T-cell (primary cell): ENCODE measurements at regions not wholly inside any gene's neighbourhood (a gene's known extent, or its start where the extent isn't known, plus 50 kb on each side); places are given as distances from the start of the nearest gene placed in this dataset.
A peak's percentile ranks its signal among the peaks of the same experiment; 100 is the strongest.

Source experiments
- ATAC-seq, 4 experiments: fragments of 200-7000 bp in 3 of 4; fragments of 150-1000 bp in 1 of 4; cut with Tn5 transposase; replicated peaks in 1 of 4; 1 replicate in 3 of 4; 2 replicates in 1 of 4; pipeline ENCODE4 v1.10.0; 2021; ENCODE audit warnings: moderate library complexity in 3 of 4, mild to moderate bottlenecking in 2 of 4, moderate number of reproducible peaks in 1 of 4
- CTCF ChIA-PET, 2 donors: fragments of 300-600 bp; sonication (Branson Sonifier 250); formaldehyde crosslinking; loops; one replicate each; lab custom pipeline; 2022; ENCODE audit warnings: antibody characterized with exemption in 2 of 2; lab: Charles Lee
- POLR2A ChIA-PET, 2 donors: fragments of 300-600 bp; sonication (Branson Sonifier 250); formaldehyde crosslinking; loops; one replicate each; lab custom pipeline; 2022; ENCODE audit warnings: antibody characterized with exemption in 2 of 2; lab: Charles Lee
- DNase-seq, 35 experiments: peaks; one replicate each; pipeline versions ENCODE4 v3.0.0 to v3.0.0-alpha.2; 2013 to 2023
- H3K27ac ChIP-seq: one replicate; pipeline ENCODE4 v1.5.1; 2013; ENCODE audit warnings: low read length
- H3K27me3 ChIP-seq, 2 experiments: replicated peaks in 1 of 2; 1 replicate in 1 of 2; 2 replicates in 1 of 2; pipeline versions ENCODE4 v1.6.1 to v1.7.0; 2013; ENCODE audit warnings: low read length in 1 of 2, mixed read lengths in 1 of 2; ENCODE audit not compliant: control insufficient read depth in 2 of 2, insufficient read depth in 2 of 2; ENCODE audit errors: extremely low read depth in 1 of 2
- H3K36me3 ChIP-seq, 2 donors: 1 replicate in 1 of 2; 2 replicates in 1 of 2; pipeline versions ENCODE4 v1.6.1 to v1.7.0; 2013; ENCODE audit warnings: low read length in 1 of 2; ENCODE audit not compliant: control insufficient read depth in 2 of 2, insufficient read depth in 1 of 2; ENCODE audit errors: extremely low read depth in 1 of 2
- H3K4me1 ChIP-seq, 2 experiments: 1 replicate in 1 of 2; 2 replicates in 1 of 2; pipeline versions ENCODE4 v1.6.1 to v1.7.0; 2013; ENCODE audit warnings: low read length in 2 of 2, mixed read lengths in 1 of 2; ENCODE audit not compliant: insufficient read depth in 2 of 2, control insufficient read depth in 1 of 2; ENCODE audit errors: extremely low read depth in 1 of 2
- H3K4me3 ChIP-seq, 2 donors: 1 replicate in 1 of 2; 2 replicates in 1 of 2; pipeline versions ENCODE4 v1.5.1 to v1.7.0; 2013; ENCODE audit warnings: mild to moderate bottlenecking in 2 of 2, low read length in 1 of 2, moderate library complexity in 1 of 2; ENCODE audit not compliant: control insufficient read depth in 1 of 2; ENCODE audit errors: extremely low read depth in 1 of 2
- H3K9me3 ChIP-seq: 2 replicates; pipeline ENCODE4 v1.7.0; 2013
- H3K27ac Mint-ChIP-seq, 2 donors: one replicate each; pipeline ENCODE4 v1.8.0; 2020 to 2021; ENCODE audit warnings: mild to moderate bottlenecking in 2 of 2, mixed read lengths in 2 of 2
- H3K27me3 Mint-ChIP-seq, 2 donors: one replicate each; pipeline ENCODE4 v1.8.0; 2021 to 2022; ENCODE audit warnings: mixed read lengths in 2 of 2
- H3K36me3 Mint-ChIP-seq: one replicate; pipeline ENCODE4 v1.8.0; 2021; ENCODE audit warnings: mixed read lengths
- H3K4me1 Mint-ChIP-seq, 3 donors: one replicate each; pipeline ENCODE4 v1.8.0; 2020 to 2022; ENCODE audit warnings: mixed read lengths in 3 of 3, mild to moderate bottlenecking in 1 of 3
- H3K4me3 Mint-ChIP-seq, 3 donors: one replicate each; pipeline ENCODE4 v1.8.0; 2020 to 2022; ENCODE audit warnings: mild to moderate bottlenecking in 3 of 3, mixed read lengths in 3 of 3, moderate library complexity in 3 of 3
- H3K9me3 Mint-ChIP-seq, 3 donors: one replicate each; pipeline ENCODE4 v1.8.0; 2020 to 2022; ENCODE audit warnings: mixed read lengths in 3 of 3
- WGBS: methylation state at CpG from one replicate; pipeline ENCODE4 v1.1.5; 2013; ENCODE audit warnings: missing lambda C conversion rate; ENCODE audit not compliant: insufficient coverage; 5-methylcytosine and 5-hydroxymethylcytosine counted together

GRCh38 chr14:105873870-105874512 is 347.6 kb downstream of the TMEM121 start:
- WGBS, result no CpG with 5 or more reads among the region's 4 CpGs
- ChIA-PET CTCF (no interaction called here), POLR2A (no interaction called here)
- Histone ChIP-seq H3K36me3 (no peaks in the 10 kb centered on the region), H3K4me1 (no peaks in the 10 kb centered on the region), H3K27ac (no peak overlapping the region), H3K27me3 (peaks cover 0 to 7% of the 10 kb centered on the region in 2 experiments), H3K9me3 (no peaks in the 10 kb centered on the region), H3K4me3 (no peak overlapping the region)
- Mint-ChIP-seq H3K27ac (no peak overlapping the region), H3K4me3 (no peak overlapping the region), H3K9me3 (no peaks in the 10 kb centered on the region), H3K27me3 (peaks cover 17 to 27% of the 10 kb centered on the region in 2 donors), H3K36me3 (no peaks in the 10 kb centered on the region), H3K4me1 (peaks cover 0 to 1% (median 0%) of the 10 kb centered on the region in 3 donors)
- DNase-seq, result no peak
- ATAC-seq, result no peak

GRCh38 chr14:105876158-105876557 is 349.8 kb downstream of the TMEM121 start:
- POLR2A ChIA-PET, result no interaction called here
- Mint-ChIP-seq H3K4me1 (peaks cover 0 to 4% (median 0%) of the 10 kb centered on the region in 3 donors), H3K27me3 (peaks cover 21 to 38% of the 10 kb centered on the region in 2 donors), H3K27ac (no peak overlapping the region), H3K9me3 (no peaks in the 10 kb centered on the region), H3K36me3 (no peaks in the 10 kb centered on the region), H3K4me3 (no peak overlapping the region)
- H3K4me1 ChIP-seq, result no peaks in the 10 kb centered on the region
- CTCF ChIA-PET, result no interaction called here
- H3K36me3 ChIP-seq, result no peaks in the 10 kb centered on the region
- peak in 3 of 35 experiments; percentile 2 to 9 (median 7) for DNase-seq
- H3K4me3 ChIP-seq, result no peak overlapping the region
- H3K27ac ChIP-seq, result no peak overlapping the region
- H3K9me3 ChIP-seq, result no peaks in the 10 kb centered on the region
- H3K27me3 ChIP-seq, result peaks cover 0 to 25% of the 10 kb centered on the region in 2 experiments
- ATAC-seq, result no peak
- WGBS, result 54% methylated on average over 2 of the region's 4 CpGs

GRCh38 chr14:105876829-105877228 is 350.4 kb downstream of the TMEM121 start:
- DNase-seq, result peak in 2 of 35 experiments; percentile 2 to 16
- no peak for ATAC-seq
- POLR2A ChIA-PET, result no interaction called here
- Mint-ChIP-seq H3K27me3 (peaks cover 21 to 42% of the 10 kb centered on the region in 2 donors), H3K4me1 (peaks cover 0 to 4% (median 0%) of the 10 kb centered on the region in 3 donors), H3K36me3 (no peaks in the 10 kb centered on the region), H3K4me3 (no peak overlapping the region), H3K9me3 (no peaks in the 10 kb centered on the region), H3K27ac (no peak overlapping the region)
- no peaks in the 10 kb centered on the region for H3K9me3 ChIP-seq
- no peaks in the 10 kb centered on the region for H3K36me3 ChIP-seq
- peaks cover 0 to 32% of the 10 kb centered on the region in 2 experiments for H3K27me3 ChIP-seq
- no peaks in the 10 kb centered on the region for H3K4me1 ChIP-seq
- CTCF ChIA-PET, result no interaction called here
- H3K4me3 ChIP-seq, result no peak overlapping the region
- WGBS, result 75% methylated on average over 6 of the region's 8 CpGs
- H3K27ac ChIP-seq, result no peak overlapping the region

GRCh38 chr14:105877645-105878044 is 351.3 kb downstream of the TMEM121 start:
- ChIA-PET CTCF (no interaction called here), POLR2A (no interaction called here)
- Mint-ChIP-seq H3K9me3 (no peaks in the 10 kb centered on the region), H3K27me3 (peaks cover 21 to 44% of the 10 kb centered on the region in 2 donors), H3K4me3 (no peak overlapping the region), H3K27ac (no peak overlapping the region), H3K4me1 (peaks cover 0 to 4% (median 0%) of the 10 kb centered on the region in 3 donors), H3K36me3 (no peaks in the 10 kb centered on the region)
- Histone ChIP-seq H3K4me1 (no peaks in the 10 kb centered on the region), H3K4me3 (no peak overlapping the region), H3K36me3 (no peaks in the 10 kb centered on the region), H3K27ac (no peak overlapping the region), H3K27me3 (peaks cover 0 to 39% of the 10 kb centered on the region in 2 experiments), H3K9me3 (no peaks in the 10 kb centered on the region)
- DNase-seq (no peak), ATAC-seq (no peak)
- no CpG with 5 or more reads among the region's 9 CpGs for WGBS

- no peaks in the 10 kb centered on the region for H3K36me3 Mint-ChIP-seq
- no peak overlapping the region for H3K4me3 ChIP-seq
- ATAC-seq, result no peak
- ChIA-PET POLR2A (no interaction called here), CTCF (no interaction called here)
- peaks cover 21 to 46% of the 10 kb centered on the region in 2 donors for H3K27me3 Mint-ChIP-seq
- peak in 3 of 35 experiments; percentile 0 to 21 (median 12) for DNase-seq
- no peak overlapping the region for H3K27ac Mint-ChIP-seq
- H3K27ac ChIP-seq, result no peak overlapping the region
- no peak overlapping the region for H3K4me3 Mint-ChIP-seq
- no peaks in the 10 kb centered on the region for H3K4me1 ChIP-seq
- WGBS, result 90% methylated on average over 12 of the region's 12 CpGs
- H3K4me1 Mint-ChIP-seq, result peaks cover 0 to 4% (median 0%) of the 10 kb centered on the region in 3 donors
- H3K9me3 ChIP-seq, result no peaks in the 10 kb centered on the region
- H3K27me3 ChIP-seq, result peaks cover 0 to 44% of the 10 kb centered on the region in 2 experiments
- H3K36me3 ChIP-seq, result no peaks in the 10 kb centered on the region
- no peaks in the 10 kb centered on the region for H3K9me3 Mint-ChIP-seq
These were observed 351.7 kb downstream of the TMEM121 start for GRCh38 chr14:105878125-105878524.

- peak in 1 of 35 experiments; percentile 1 for DNase-seq
- Histone ChIP-seq H3K4me1 (no peaks in the 10 kb centered on the region), H3K9me3 (no peaks in the 10 kb centered on the region), H3K27ac (no peak overlapping the region), H3K4me3 (no peak overlapping the region), H3K27me3 (peaks cover 0 to 48% of the 10 kb centered on the region in 2 experiments), H3K36me3 (no peaks in the 10 kb centered on the region)
- Mint-ChIP-seq H3K27me3 (peaks cover 21 to 46% of the 10 kb centered on the region in 2 donors), H3K4me1 (peaks cover 0 to 4% (median 0%) of the 10 kb centered on the region in 3 donors), H3K36me3 (no peaks in the 10 kb centered on the region), H3K9me3 (no peaks in the 10 kb centered on the region), H3K4me3 (no peak overlapping the region), H3K27ac (no peak overlapping the region)
- POLR2A ChIA-PET, result no interaction called here
- no peak for ATAC-seq
- CTCF ChIA-PET, result no interaction called here
- 88% methylated on average over 7 of the region's 13 CpGs for WGBS
These were observed 352.2 kb downstream of the TMEM121 start for GRCh38 chr14:105878554-105878953.
